ENCODE measurements at regions not wholly inside any gene's neighbourhood (a gene's known extent, or its start where the extent isn't known, plus 50 kb on each side); places are given as distances from the start of the nearest gene placed in this dataset.
"Not testable (repeated sequence)": the region's sequence is repeated elsewhere in the genome, so short reads cannot be mapped to it uniquely, and the experiment has no call there.

DNA sequence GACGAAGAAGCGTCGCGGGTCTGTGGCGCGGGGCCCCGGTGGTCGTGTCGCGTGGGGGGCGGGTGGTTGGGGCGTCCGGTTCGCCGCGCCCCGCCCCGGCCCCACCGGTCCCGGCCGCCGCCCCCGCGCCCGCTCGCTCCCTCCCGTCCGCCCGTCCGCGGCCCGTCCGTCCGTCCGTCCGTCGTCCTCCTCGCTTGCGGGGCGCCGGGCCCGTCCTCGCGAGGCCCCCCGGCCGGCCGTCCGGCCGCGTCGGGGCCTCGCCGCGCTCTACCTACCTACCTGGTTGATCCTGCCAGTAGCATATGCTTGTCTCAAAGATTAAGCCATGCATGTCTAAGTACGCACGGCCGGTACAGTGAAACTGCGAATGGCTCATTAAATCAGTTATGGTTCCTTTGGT lies 1533.5 kb upstream of the TPTE start:
- DNase-seq, result not testable (repeated sequence)

DNA sequence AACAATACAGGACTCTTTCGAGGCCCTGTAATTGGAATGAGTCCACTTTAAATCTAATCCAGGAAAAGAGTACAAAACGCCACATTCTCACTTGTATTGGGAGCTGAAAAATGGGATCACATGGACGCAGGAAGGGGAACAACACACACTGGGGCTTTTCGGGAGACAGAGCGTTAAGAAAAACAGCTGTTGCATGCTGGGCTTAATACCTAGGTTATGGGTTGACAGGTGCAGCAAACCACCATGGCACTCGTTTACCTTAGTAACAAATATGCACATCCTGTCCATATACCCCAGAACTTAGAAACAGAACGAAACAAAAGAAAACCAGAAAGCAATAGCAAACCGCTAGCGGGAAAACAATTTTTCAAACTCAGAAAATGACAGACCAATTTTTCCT lies 1532.7 kb upstream of the TPTE start:
- no peak for DNase-seq

DNA sequence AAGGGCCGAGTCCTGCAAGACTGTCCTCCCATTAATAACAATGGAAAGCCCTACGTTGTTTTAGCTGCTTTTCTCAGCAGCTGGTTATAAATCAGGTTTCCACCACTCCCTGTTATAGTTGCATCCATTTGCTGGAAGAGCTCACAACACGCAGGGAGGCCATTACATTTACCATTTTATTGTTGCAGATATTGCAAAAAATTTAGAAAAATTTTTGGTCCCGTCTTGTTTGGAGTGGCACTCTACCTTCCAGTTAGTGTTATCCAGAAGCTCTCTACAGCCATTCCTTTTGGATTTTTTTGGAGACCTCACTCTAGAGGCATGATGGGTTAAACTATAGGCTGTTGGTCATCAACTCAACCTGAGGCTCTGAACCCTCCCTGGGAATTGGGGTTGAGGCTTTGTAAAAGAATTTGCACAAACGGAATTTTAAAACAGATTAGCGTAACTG lies 1532.1 kb upstream of the TPTE start:
- no peak for DNase-seq

DNA sequence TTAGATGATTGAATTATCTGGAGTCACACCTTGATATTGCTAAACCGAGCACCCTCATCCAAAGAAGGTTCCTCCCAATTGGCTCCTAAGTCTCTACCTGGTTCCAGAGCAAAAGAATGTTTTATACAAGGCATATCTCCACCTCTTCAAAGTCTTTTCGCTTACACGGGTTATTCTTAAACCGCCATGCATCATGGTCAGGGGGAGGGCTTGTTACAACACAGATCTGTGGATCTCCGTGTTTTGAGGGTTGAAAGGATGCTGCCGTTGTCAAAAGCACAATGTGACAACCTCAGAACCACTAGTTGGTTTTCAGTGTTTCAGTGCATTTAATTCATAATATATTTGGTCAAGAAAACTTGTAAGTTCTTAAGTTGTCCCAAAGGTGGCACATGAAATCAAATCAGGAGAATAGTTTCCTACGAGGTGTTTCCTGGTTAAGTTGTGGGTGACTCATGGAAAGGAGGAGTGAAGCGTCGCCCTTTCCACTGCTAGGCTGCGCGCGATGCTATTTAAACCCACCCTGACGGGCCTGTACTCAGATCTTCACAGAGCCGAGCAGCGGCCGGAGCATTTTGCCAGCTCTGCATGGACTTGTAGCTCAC lies 1531.6 kb upstream of the TPTE start:
- no peak for DNase-seq

DNA sequence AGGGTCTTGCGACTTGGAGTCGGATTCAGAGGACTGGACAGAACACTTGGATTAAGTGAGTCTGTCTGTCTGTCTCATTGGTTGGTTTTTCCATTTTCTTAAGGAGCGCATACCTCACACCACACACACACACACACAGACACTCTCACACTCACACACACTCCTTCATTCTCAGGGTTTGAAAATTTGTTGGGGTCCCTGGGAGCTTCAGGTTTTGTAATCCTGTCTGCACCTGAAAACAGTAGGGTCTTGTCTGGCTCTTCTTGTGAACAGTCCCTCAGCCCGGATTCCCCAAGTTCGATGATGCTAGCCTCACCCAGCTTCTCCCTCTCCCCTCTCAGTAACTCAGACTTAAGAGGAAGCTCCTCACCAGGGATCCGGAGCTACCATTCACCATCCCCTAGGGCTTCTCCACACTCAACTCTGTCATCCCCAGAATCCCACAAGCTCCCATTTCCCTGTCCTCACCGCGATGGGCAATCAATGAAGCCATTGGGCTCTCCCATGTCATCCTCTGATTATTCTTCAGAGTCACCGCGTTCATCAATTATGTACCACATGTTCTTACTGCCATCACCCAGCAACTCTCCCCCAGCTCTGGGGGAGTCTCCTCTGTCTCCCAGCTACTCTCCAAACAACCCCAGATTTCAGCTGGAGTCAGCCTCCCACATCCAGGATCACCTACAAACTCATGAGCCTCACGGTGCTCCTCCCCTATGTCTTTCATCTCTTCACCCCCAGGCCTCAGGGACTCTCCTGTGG lies 1530.9 kb upstream of the TPTE start:
- no peak for DNase-seq

DNA sequence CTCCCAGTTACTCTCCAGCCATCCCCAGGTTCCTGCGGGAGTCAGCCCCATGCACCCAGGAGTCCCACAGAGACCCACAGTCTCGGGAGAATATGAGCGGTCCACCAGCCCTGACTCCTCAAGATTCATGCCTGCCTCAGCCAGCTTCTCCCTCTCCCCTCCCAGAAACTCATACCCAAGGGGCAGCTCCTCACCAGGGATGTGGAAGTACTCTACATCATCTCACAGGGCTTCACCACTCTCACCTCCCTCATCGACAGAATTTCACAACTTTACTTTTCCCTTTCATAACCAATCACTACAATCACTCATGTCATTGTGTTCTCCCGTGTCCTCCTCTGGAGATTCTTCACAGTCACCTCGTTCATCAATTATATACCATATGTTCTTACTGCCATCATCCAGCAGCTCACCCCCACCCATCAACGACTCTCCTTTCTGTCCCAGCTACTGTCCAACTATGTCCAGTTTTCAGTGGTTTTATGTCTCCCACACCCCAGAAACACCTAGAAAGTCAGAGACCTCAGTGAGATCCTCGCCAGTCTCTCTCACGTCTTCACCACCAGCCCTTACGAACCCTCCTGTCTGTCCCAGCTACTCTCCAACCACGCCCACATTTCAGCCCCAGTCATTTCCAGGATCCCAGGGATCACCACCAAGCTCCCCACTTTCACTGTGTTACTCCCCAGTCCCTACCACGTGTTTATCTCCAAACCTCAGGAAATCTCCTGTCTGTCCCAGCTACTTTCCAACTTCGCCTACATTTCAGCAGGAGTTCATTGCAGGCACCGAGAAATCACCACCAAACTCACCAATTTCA lies 1530.1 kb upstream of the TPTE start:
- no peak for DNase-seq

DNA sequence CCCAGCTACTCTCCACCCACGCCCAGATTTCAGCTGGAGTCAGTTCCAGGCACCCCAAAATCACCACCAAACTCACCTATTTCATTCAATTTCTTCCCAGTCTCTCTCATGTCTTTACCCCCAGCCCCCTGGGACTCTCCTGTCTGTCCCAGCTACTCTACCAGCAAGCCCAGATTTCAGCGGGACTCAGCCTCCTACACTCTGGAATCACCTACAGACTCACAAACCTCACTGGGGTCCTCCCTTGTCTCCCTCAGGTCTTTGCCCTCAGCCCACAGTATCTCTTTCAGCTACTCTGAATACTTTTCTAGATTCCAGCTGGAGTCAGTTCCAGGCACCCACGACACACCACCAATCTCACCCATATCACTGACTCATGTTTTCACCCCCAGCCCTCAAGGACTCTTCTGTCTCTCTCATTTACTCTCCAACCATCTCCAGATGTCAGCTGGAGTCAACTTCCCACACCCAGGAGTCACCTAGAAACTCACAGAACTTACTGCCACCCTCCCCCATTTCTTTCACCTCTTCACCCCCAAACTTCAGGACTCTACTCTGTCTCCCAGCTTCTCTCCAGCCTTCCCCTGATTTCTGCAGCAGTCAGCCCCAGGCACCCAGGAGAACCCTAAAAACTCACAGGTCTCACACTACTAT lies 1529.3 kb upstream of the TPTE start:
- no peak for DNase-seq

DNA sequence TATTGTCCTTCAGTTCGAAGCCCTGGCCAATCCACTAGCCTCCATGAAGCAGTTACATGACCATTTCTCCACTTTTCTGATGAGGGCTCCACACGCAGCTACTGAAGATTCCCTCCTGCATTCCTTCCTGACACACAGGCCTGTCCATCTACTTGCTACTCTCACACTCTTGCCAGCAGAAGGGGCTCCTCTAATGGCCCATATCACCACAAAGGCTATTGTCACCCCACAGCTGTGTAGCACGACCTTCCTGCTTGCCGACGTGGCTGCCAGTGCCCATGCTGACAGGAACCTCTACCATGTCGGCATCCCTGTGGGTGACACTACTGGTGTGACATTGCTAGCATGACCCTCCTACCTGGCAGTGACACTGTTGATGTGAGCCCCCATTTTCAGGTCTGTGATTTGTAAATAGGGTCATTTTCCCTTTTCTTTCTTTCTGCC lies 1528.6 kb upstream of the TPTE start:
- no peak for DNase-seq

DNA sequence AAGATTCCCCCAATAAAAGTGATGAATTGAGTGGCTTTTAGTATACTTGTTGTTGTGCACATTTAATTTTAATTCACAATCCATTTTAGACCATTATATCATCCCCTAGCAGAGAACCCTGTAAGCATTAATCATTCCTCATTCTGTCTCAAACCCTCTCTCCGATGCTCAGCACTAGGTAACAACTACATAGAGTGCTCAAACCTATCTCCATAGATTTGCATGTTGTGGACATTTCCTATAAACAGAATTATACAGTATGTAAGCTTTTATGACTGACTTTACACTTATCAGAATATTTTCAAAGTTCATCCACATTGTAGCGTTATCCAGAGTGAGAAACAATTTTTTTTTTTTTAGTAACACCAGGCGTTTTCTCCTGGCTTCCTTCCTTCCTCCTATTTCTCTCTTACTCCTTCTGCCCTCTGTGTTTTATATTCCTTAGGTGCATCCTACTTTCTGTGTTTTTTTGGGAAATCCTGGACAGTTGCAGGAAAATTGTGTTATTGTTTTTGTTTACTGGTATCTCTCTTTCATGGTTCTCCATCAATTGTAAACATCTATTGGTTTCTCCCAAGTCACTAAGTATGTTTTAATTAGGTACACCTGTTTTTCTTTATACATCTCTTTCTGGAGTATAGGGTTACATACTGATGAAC lies 1528.0 kb upstream of the TPTE start:
- no peak for DNase-seq

DNA sequence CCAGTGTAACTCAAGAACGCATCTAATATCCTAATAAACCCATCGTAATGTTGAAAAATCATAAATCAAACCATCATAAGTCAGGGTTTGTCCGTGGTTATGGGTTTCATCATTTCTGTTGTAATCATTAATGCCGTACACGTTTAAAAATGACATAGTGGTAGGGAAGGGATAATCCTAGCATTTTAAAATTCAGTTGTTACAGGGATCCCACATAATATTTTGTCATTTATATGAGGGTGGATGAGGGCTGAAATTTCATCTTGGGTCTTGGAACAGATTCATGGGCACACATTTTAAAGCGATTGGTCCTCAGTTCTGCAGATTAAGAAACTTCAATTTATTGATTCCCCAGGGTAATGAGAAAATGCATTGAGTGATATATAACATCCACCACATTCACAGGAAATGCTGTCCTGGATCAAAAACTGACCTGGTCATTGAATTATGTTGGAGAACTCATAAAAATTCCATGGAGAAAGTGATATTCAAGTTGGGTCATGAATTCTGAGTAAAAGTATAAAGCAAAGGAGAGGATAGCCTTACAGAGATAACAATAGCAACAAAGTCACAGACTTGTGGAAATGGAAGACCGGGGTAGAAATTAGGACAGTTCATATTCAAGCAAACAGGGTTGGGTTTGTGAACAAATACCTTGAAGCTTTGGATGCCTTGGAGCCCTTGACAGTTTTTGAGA lies 1527.3 kb upstream of the TPTE start:
- DNase-seq, result no peak

DNA sequence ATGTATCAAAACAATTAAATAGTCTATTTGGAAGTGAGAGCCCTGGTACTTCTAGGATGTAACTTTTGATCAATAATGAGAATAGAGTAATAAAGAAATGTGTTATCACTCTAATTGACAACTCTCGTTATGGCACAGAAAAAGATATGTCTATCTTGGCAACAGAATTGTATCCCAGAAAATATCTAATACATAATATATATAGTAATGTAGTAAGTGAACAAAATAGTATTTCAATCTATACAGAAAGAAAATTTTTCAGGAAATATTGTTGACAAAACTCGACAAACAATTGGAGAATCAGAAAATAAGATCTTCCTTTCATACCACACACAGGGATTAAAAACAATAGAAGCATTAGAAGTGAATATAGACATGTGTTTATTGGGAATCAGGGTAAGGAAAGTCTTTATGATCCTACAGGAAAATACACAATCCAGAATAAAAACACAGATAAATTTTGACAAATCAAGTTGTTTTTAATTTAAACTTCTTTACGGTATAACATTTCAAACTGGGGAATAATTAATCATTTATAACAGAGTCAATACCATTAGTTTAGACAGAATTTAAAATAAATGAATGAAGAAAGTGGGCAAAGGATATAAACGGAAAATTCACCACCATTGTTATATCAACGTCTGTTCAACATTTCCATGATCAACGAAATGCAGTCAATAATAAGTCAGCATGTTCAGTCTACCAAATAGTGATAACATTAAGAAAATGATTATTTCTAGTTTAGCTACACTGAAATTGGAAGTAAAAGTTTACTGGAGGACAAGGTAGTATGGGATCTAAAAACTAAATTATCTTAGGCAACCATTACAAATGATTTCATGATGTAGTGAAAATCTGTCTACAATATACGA lies 1526.5 kb upstream of the TPTE start:
- no peak for DNase-seq

DNA sequence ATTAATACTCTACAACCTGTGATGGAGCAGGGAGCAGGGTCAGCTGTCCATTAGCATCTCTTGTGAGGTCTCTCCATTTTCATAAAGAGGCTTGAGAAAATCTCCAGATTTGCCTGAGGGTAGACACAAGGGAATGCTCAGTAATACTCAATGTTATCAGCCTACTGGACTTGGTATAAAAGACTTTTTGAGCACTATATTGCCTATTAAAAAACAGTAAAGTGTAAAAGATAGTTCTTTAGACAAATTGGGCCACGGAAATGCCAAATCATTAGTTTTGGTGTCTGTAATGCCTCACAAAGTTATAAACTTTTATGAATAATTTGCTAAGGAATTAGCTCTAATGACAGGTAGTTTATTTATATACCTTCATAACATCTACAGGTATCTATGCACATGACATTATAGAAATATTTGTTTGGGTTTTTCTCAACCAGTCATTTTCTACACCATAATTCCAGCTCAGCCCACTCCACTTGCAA lies 1524.9 kb upstream of the TPTE start:
- not testable (repeated sequence) for DNase-seq

DNA sequence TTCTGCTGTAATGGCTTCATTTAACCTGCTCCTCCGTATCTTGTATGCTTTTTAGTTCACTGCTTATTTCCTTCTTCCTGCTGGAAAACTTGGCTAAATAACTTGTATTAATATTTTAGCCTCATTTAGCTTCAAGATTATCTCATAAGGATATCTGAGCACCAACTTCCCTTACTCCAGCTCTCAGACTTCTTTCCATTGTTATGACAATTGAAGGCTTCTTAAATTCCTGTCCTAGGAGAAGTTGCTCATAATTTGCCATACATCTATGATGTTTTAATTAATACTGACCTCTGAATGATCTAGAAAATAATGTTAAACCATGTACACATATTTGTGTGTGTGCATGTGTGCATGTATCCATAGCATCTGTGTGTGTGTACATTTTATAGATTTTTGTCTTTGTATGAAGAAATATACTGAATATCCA lies 1524.4 kb upstream of the TPTE start:
- DNase-seq, result no peak

DNA sequence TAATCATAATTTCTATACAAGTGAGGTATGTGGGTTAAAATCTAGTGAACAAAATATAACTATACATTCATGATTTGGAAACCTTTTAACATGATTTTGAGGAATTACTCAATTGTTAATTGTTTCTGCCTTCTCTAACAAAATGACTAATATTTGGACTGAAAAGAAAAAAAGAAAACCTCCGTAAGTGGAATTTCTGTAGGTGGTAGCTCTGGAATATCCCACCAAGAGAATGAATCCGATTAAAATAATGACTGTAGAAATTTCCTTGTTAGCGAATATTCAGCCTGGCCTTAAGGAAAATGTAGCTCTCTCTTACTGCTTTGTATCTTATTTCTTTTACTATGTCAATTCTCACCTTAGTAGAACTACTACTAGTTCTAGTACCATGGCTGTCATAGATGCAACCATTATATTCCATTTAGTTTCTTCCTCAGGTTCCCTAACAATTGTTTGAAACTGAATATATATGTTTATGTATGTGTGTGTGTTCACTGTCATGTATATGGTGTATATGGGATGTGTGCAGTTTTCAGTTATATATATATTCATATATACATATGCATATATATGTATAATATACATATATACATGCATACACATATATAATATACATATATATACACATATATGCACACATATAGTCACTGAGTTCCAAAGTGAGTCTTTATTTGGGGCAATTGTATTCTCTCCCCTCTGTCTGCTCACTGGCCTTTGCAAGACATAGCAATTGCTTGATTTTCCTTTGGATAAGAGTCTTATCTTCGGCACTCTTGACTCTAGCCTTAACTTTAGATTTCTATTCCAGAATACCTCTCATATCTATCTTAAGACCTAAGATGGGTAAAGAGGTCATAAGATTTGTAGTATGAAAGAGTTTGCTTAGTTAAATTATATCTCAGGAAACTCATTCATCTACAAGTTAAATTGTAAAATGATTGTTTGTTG lies 1523.7 kb upstream of the TPTE start:
- DNase-seq, result not testable (repeated sequence)

DNA sequence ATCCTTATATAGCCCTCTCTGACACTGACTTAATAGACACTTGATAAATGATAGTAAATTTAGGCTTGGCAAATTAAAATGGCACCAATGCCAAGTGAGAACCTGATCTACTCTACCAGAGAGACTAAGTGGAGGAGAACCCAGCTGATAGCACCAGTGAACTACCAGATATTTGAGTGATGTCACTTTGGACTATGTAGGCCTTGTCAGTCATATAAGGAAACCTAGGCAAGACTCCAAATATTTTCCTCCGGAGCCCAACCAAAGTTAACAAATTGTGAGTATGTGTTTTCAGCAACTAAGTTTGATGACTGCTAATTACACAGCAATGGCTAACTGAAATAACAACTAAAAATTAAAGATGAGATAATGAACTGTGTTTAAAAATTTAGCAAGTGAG lies 1522.9 kb upstream of the TPTE start:
- DNase-seq, result not testable (repeated sequence)

DNA sequence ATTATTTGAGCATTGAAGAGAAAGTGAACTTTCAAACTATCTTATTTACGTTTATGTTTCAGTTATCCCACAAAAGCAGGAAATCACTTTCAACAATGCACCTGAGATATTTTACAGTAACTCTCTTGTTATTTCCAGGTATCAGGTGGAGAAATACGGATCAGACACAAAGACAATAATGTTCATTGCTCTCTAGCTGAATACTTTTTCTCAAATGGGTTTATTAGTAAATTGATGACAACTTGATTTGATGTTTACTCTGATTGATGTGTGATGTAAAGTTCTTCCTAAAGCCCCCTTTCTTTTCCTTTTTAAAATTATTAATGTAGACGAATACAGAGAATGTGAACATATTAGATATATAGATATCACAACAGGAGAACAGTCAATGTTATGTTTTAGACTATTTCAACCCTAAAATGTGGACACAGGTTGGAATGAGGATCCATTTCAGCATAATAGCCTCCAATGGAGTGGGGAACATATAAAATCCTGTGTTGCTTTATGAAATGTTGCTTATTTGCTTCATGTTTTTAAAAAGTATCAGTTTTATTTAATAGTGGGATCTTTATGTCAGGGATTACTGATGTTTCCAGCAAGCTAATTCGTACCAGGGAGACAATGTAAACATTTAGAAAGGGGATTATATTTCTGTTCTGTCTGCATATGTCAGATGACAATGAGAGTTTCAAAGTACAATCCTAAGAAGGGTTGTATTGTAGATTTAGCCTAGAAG lies 1522.3 kb upstream of the TPTE start:
- DNase-seq, result no peak

DNA sequence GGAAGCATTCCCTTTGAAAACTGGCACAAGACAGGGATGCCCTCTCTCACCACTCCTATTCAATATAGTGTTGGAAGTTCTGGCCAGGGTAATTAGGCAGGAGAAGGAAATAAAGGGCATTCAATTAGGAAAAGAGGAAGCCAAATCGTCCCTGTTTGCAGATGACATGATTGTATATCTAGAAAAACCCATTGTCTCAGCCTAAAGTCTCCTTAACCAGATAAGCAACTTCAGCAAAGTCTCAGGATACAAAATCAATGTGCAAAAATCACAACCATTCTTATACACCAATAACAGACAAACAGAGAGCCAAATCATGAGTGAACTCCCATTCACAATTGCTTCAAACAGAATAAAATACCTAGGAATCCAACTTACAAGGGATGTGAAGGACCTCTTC lies 1521.3 kb upstream of the TPTE start:
- DNase-seq, result not testable (repeated sequence)

DNA sequence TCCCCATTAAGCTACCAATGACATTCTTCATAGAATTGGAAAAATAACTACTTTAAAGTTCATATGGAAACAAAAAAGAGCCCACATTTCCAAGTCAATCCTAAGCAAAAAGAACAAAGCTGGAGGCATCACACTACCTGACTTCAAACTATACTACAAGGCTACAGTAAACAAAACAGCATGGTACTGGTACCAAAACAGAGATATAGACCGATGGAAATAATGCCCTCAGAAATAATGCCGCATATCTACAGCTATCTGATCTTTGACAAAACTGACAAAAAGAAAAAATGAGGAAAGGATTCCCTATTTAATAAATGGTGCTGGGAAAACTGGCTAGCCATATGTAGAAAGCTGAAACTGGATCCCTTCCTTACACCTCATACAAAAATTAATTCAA lies 1520.7 kb upstream of the TPTE start:
- DNase-seq, result not testable (repeated sequence)

All from effector CD4-positive, alpha-beta T cell (primary cell).